ENCODE measurements at regions not wholly inside any gene's neighbourhood (a gene's known extent, or its start where the extent isn't known, plus 50 kb on each side); places are given as distances from the start of the nearest gene placed in this dataset.
A peak's percentile ranks its signal among the peaks of the same experiment; 100 is the strongest.

GRCh38 chr15:60138397-60138968 is 134.4 kb downstream of the FOXB1 start:
- DNase-seq = no peak

GRCh38 chr15:60152386-60152785 is 148.3 kb downstream of the FOXB1 start:
- DNase-seq = no peak

GRCh38 chr15:60154764-60155325 is 150.7 kb downstream of the FOXB1 start:
- no peak for DNase-seq

- DNase-seq = no peak
These were observed 151.6 kb downstream of the FOXB1 start for GRCh38 chr15:60155661-60156060.

- no peak for DNase-seq
These were observed 156.8 kb downstream of the FOXB1 start for GRCh38 chr15:60160909-60161308.

- DNase-seq = no peak
These were observed 157.6 kb downstream of the FOXB1 start for GRCh38 chr15:60161704-60162103.

- no peak for DNase-seq
These were observed 158.3 kb downstream of the FOXB1 start for GRCh38 chr15:60162251-60162967.

- DNase-seq = no peak
These were observed 158.9 kb downstream of the FOXB1 start for GRCh38 chr15:60162968-60163355.

GRCh38 chr15:60165111-60165510 is 161.0 kb downstream of the FOXB1 start:
- DNase-seq = no peak

GRCh38 chr15:60172143-60172542 is 168.0 kb downstream of the FOXB1 start:
- no peak for DNase-seq

- DNase-seq = no peak
These were observed 175.8 kb downstream of the FOXB1 start for GRCh38 chr15:60179786-60180391.

- peak; percentile 25 for DNase-seq
These were observed 177.8 kb downstream of the FOXB1 start for GRCh38 chr15:60181957-60182356.

GRCh38 chr15:60183366-60183765 is 179.3 kb downstream of the FOXB1 start:
- no peak for DNase-seq

- no peak for DNase-seq
These were observed 180.5 kb downstream of the FOXB1 start for GRCh38 chr15:60184579-60184978.

GRCh38 chr15:60191016-60191415 is 186.9 kb downstream of the FOXB1 start:
- no peak for DNase-seq

- DNase-seq = no peak
These were observed 187.7 kb downstream of the FOXB1 start for GRCh38 chr15:60191821-60192220.

GRCh38 chr15:60195611-60196010 is 191.5 kb downstream of the FOXB1 start:
- DNase-seq = no peak

GRCh38 chr15:60204131-60204885 is 193.5 kb downstream of the ANXA2 start:
- DNase-seq = no peak

- peak; percentile 56 for DNase-seq
These were observed 189.1 kb downstream of the ANXA2 start for GRCh38 chr15:60208709-60209108.

- DNase-seq = no peak
These were observed 185.2 kb downstream of the ANXA2 start for GRCh38 chr15:60212536-60212935.

GRCh38 chr15:60213377-60214000 is 184.3 kb downstream of the ANXA2 start:
- no peak for DNase-seq

GRCh38 chr15:60214201-60214600 is 183.6 kb downstream of the ANXA2 start:
- DNase-seq = no peak

Data from DMS79 treated with DMSO at 0.1 percent for 48 hours (cell line).